Ovary (tissue), 7 donors: ENCODE measurements at regions not wholly inside any gene's neighbourhood (a gene's known extent, or its start where the extent isn't known, plus 50 kb on each side); places are given as distances from the start of the nearest gene placed in this dataset.

ENCODE experiments used
- DNase-seq, 5 donors: peaks; one replicate each; pipeline ENCODE4 v3.0.0-alpha.2; 2019 to 2020
- H3K27ac ChIP-seq, 2 donors: fragments of 200-600 bp; one replicate each; pipeline versions ENCODE4 v1.5.1 to v1.8.0; 2019 to 2022
- H3K27me3 ChIP-seq: fragments of 200-600 bp; one replicate; pipeline ENCODE4 v1.8.0; 2022
- H3K36me3 ChIP-seq: fragments of 200-600 bp; sonication (generic); one replicate; pipeline ENCODE4 v1.5.1; 2019
- H3K4me1 ChIP-seq: one replicate; pipeline ENCODE4 v1.8.1; 2013; ENCODE audit warnings: mild to moderate bottlenecking, moderate library complexity; ENCODE audit not compliant: insufficient read depth
- H3K4me3 ChIP-seq: fragments of 200-600 bp; sonication (generic); one replicate; pipeline ENCODE4 v1.5.1; 2017
- H3K9me3 ChIP-seq, 2 donors: fragments of 200-600 bp in 1 of 2; sonication (generic) in 1 of 2; one replicate each; pipeline versions ENCODE4 v1.5.1 to v1.8.1; 2013 to 2019; ENCODE audit warnings: mild to moderate bottlenecking in 1 of 2, moderate library complexity in 1 of 2
- EP300 ChIP-seq: sonication (generic); formaldehyde crosslinking; IDR thresholded peaks from one replicate; pipeline ENCODE4 v1.6.1; 2017; ENCODE audit warnings: antibody characterized with exemption
- POLR2A ChIP-seq: fragments of 450-650 bp; IDR thresholded peaks from one replicate; pipeline ENCODE4 v1.6.1; 2017; ENCODE audit warnings: antibody characterized with exemption, mild to moderate bottlenecking, moderate library complexity
- WGBS, 3 donors: extraction: QIAGEN DNeasy Blood & Tissue Kit in 1 of 3; methylation state at CpG; one replicate each; pipeline versions ENCODE4 v1.1.5 to v1.1.7; 2013 to 2017; 5-methylcytosine and 5-hydroxymethylcytosine counted together
- intact Hi-C, 4 donors: fragments of 100-400 bp; cut with DNase I; formaldehyde crosslinking; loops; one replicate each; pipeline versions ENCODE4 v1.11.0 to v1.15.1; 2022 to 2023
- TF ChIP-seq, protein P1 (sequence below), 3 donors: fragments of 450-650 bp in 2 of 3; fragments of 200-600 bp in 1 of 3; IDR thresholded peaks; one replicate each; pipeline versions ENCODE4 v1.5.1 to v1.8.0; 2016 to 2022; ENCODE audit warnings: antibody characterized with exemption in 3 of 3, mild to moderate bottlenecking in 1 of 3
- donor health status: DM: no; HTN: no; CAD: no; lungs with moderate emphysema.
- donor health status: DM: no; HTN: no; CAD: no.
- donor health status: Bipolar disorder and iron deficiency.
- donor health status: DM: no; HTN: no; CAD: no.
- donor health status: DM: yes; HTN: yes; CAD: no.

DNA sequence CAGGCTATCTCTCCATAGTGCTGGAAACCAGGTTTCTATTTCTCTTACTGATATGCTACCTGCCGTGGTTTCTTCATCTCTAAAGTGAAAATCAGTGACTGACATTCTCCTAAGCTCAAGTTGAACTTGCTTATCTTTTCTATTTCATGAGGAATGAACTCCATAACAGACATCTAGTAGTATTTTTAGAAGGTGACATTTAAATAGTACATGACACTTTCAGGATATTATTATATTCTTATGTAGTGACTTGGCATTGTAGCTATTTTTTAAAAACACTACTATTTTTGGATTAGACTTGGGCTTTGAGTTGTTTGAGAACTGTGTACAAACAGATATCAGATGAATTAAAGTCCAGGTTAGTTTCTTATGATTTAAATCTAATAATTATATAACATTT, 1381.8 kb downstream of the DSC3 start:
- Histone ChIP-seq H3K4me1 (no peaks in the 10 kb centered on the region), H3K4me3 (no peak overlapping the region), H3K9me3 (no peaks in the 10 kb centered on the region), H3K27ac (no peak overlapping the region), H3K27me3 (no peaks in the 10 kb centered on the region), H3K36me3 (no peaks in the 10 kb centered on the region)
- TF ChIP-seq EP300 (no peak), POLR2A (no peak)
- TF ChIP-seq, protein P1, sequence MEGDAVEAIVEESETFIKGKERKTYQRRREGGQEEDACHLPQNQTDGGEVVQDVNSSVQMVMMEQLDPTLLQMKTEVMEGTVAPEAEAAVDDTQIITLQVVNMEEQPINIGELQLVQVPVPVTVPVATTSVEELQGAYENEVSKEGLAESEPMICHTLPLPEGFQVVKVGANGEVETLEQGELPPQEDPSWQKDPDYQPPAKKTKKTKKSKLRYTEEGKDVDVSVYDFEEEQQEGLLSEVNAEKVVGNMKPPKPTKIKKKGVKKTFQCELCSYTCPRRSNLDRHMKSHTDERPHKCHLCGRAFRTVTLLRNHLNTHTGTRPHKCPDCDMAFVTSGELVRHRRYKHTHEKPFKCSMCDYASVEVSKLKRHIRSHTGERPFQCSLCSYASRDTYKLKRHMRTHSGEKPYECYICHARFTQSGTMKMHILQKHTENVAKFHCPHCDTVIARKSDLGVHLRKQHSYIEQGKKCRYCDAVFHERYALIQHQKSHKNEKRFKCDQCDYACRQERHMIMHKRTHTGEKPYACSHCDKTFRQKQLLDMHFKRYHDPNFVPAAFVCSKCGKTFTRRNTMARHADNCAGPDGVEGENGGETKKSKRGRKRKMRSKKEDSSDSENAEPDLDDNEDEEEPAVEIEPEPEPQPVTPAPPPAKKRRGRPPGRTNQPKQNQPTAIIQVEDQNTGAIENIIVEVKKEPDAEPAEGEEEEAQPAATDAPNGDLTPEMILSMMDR (IDR thresholded peaks at IDR 0.05) = no peak
- intact Hi-C loops = no loop called here
- WGBS, 3 donors = 83 to 91% (median 87%) methylated on average over 1 of the region's 1 CpG
- DNase-seq = no peak

- Histone ChIP-seq H3K4me3 (no peak overlapping the region), H3K36me3 (no peaks in the 10 kb centered on the region), H3K27ac (no peak overlapping the region), H3K4me1 (no peaks in the 10 kb centered on the region), H3K27me3 (no peaks in the 10 kb centered on the region), H3K9me3 (no peaks in the 10 kb centered on the region)
- 45 to 50% (median 49%) methylated on average over 2 of the region's 2 CpGs for WGBS, 3 donors
- intact Hi-C loops = no loop called here
- DNase-seq = no peak
- no peak for TF ChIP-seq POLR2A
- TF ChIP-seq, protein P1 (IDR thresholded peaks at IDR 0.05) = no peak
- TF ChIP-seq EP300 = no peak
These were observed 1388.8 kb downstream of the DSC3 start for GRCh38 chr18:29653671-29654215.

- H3K27me3 ChIP-seq = no peaks in the 10 kb centered on the region
- H3K4me1 ChIP-seq = no peaks in the 10 kb centered on the region
- intact Hi-C loops = no loop called here
- no peak overlapping the region for H3K27ac ChIP-seq
- no peaks in the 10 kb centered on the region for H3K9me3 ChIP-seq
- DNase-seq = no peak
- no peaks in the 10 kb centered on the region for H3K36me3 ChIP-seq
- H3K4me3 ChIP-seq = no peak overlapping the region
- WGBS, 3 donors = 83 to 93% (median 91%) methylated on average over 2 of the region's 2 CpGs
- TF ChIP-seq POLR2A (no peak), EP300 (no peak)
- TF ChIP-seq, protein P1 (IDR thresholded peaks at IDR 0.05) = no peak
These were observed 1389.7 kb downstream of the DSC3 start for GRCh38 chr18:29652797-29653196.

- no peak overlapping the region for H3K4me3 ChIP-seq
- intact Hi-C loops = no loop called here
- H3K4me1 ChIP-seq = no peaks in the 10 kb centered on the region
- H3K9me3 ChIP-seq = no peaks in the 10 kb centered on the region
- 81 to 87% (median 84%) methylated on average over 3 of the region's 3 CpGs for WGBS, 3 donors
- no peak for DNase-seq
- H3K36me3 ChIP-seq = no peaks in the 10 kb centered on the region
- H3K27ac ChIP-seq = no peak overlapping the region
- no peak for TF ChIP-seq EP300
- no peak for TF ChIP-seq POLR2A
- TF ChIP-seq, protein P1 (IDR thresholded peaks at IDR 0.05) = no peak
- no peaks in the 10 kb centered on the region for H3K27me3 ChIP-seq
These were observed 1391.3 kb downstream of the DSC3 start for GRCh38 chr18:29651122-29651680.
